Erythroblast (primary cell): ENCODE measurements at regions not wholly inside any gene's neighbourhood (a gene's known extent, or its start where the extent isn't known, plus 50 kb on each side); places are given as distances from the start of the nearest gene placed in this dataset.

ENCODE experiments used
- GATA1 ChIP-seq: IDR thresholded peaks from 2 replicates; pipeline ENCODE4 v1.6.1; 2011; ENCODE audit warnings: low read depth, mild to moderate bottlenecking, control low read depth, low read length, moderate library complexity
- POLR2A ChIP-seq: IDR thresholded peaks from 2 replicates; pipeline ENCODE4 v1.6.1; 2011; ENCODE audit warnings: mild to moderate bottlenecking, low read length

DNA sequence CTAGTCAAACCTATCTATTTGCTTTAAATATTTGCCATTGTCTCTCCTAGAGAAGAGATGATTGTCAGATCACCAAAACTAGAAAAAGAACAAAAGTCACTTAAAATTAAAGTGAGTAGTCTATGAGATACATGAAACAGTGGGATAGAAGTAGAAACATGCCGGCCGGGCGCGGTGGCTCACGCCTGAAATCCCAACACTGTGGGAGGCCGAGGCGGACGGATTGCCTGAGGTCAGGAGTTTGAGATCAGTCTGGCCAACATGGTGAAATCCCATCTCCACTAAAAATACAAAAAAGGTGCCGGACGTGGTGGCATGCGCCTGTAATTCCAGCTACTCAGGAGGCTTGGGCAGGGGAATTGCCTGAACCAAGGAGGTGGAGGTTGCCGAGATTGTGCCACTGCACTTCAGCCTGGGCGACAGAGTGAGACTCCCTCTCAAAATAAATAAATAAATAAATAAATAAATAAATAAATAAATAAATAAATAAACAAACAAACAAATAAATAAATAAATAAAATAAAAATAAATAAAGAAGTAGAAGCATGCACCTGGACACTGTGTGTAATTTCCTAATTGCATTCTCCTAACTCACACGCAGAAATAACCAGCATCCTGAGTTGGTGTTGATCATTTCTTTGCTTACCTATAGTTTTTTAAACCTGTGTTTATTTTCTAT, 299.5 kb downstream of the PDHA2 start:
- TF ChIP-seq POLR2A (no peak), GATA1 (no peak)
